HT1080 (cell line): ENCODE measurements at regions not wholly inside any gene's neighbourhood (a gene's known extent, or its start where the extent isn't known, plus 50 kb on each side); places are given as distances from the start of the nearest gene placed in this dataset.

Experiments
- DNase-seq: peaks from one replicate; pipeline ENCODE4 v3.0.0-alpha.2; 2015; ENCODE audit warnings: low read depth

- no peak for DNase-seq
Measured at GRCh38 chr12:14252697-14253096, 112.8 kb upstream of the ATF7IP start.

- DNase-seq, result no peak
Measured at GRCh38 chr12:14253496-14253895, 112.0 kb upstream of the ATF7IP start.

- DNase-seq, result no peak
Measured at GRCh38 chr12:14254781-14255180, 110.7 kb upstream of the ATF7IP start.

- peak; percentile 53 for DNase-seq
Measured at GRCh38 chr12:14256121-14256520, 109.4 kb upstream of the ATF7IP start.

- DNase-seq, result peak; percentile 59
Measured at GRCh38 chr12:14256555-14257169, 108.8 kb upstream of the ATF7IP start.

- no peak for DNase-seq
Measured at GRCh38 chr12:14257303-14257733, 108.2 kb upstream of the ATF7IP start.

GRCh38 chr12:14257734-14258574 lies 107.5 kb upstream of the ATF7IP start:
- DNase-seq, result peak; percentile 97

- DNase-seq, result no peak
Measured at GRCh38 chr12:14258575-14258940, 106.9 kb upstream of the ATF7IP start.

GRCh38 chr12:14259481-14260010 lies 105.9 kb upstream of the ATF7IP start:
- DNase-seq, result no peak

GRCh38 chr12:14260011-14260993 lies 105.2 kb upstream of the ATF7IP start:
- peak; percentile 42 for DNase-seq

- no peak for DNase-seq
Measured at GRCh38 chr12:14261096-14261495, 104.4 kb upstream of the ATF7IP start.

GRCh38 chr12:14261861-14262260 lies 103.6 kb upstream of the ATF7IP start:
- no peak for DNase-seq

- DNase-seq, result no peak
Measured at GRCh38 chr12:14262771-14263511, 102.5 kb upstream of the ATF7IP start.

- DNase-seq, result no peak
Measured at GRCh38 chr12:14263742-14264141, 101.7 kb upstream of the ATF7IP start.

GRCh38 chr12:14264316-14264715 lies 101.2 kb upstream of the ATF7IP start:
- DNase-seq, result peak; percentile 27

GRCh38 chr12:14264778-14265177 lies 100.7 kb upstream of the ATF7IP start:
- DNase-seq, result no peak

GRCh38 chr12:14268120-14268515 lies 97.4 kb upstream of the ATF7IP start:
- no peak for DNase-seq

GRCh38 chr12:14270392-14270791 lies 95.1 kb upstream of the ATF7IP start:
- DNase-seq, result no peak

GRCh38 chr12:14272956-14273912 lies 92.2 kb upstream of the ATF7IP start:
- DNase-seq, result no peak

GRCh38 chr12:14273913-14274311 lies 91.6 kb upstream of the ATF7IP start:
- peak; percentile 61 for DNase-seq
